Keratinocyte (primary cell): ENCODE measurements at regions not wholly inside any gene's neighbourhood (a gene's known extent, or its start where the extent isn't known, plus 50 kb on each side); places are given as distances from the start of the nearest gene placed in this dataset.

Experiments
- CTCF ChIP-seq, 3 experiments: IDR thresholded peaks in 1 of 3; conservative IDR thresholded peaks in 1 of 3; optimal IDR thresholded peaks in 1 of 3; 2 replicates in 2 of 3; 3 replicates in 1 of 3; pipeline versions ENCODE3 to v1.5.1; 2011; ENCODE audit warnings: low read length in 3 of 3, mild to moderate bottlenecking in 3 of 3, moderate library complexity in 2 of 3, control low read depth in 1 of 3, inconsistent platforms in 1 of 3; ENCODE audit not compliant: insufficient read depth in 2 of 3; ENCODE audit errors: extremely low read depth in 1 of 3
- EZH2 ChIP-seq: IDR thresholded peaks from one replicate; pipeline ENCODE4 v1.6.1; 2012; ENCODE audit warnings: inconsistent platforms, mild to moderate bottlenecking, low read length, moderate library complexity

- TF ChIP-seq CTCF (optimal IDR thresholded peaks at IDR 0.05 in 1 of 3, IDR thresholded peaks at IDR 0.05 in 1 of 3, conservative IDR thresholded peaks at IDR 0.05 in 1 of 3; ENCODE audit: extremely low read depth in 1 of 3, insufficient read depth in 2 of 3, low read length in 3 of 3) (no peak), EZH2 (no peak)
These were observed 1061.4 kb downstream of the TSN start for GRCh38 chr2:122816803-122817202.
